ENCODE measurements at regions not wholly inside any gene's neighbourhood (a gene's known extent, or its start where the extent isn't known, plus 50 kb on each side); places are given as distances from the start of the nearest gene placed in this dataset.
A peak's percentile ranks its signal among the peaks of the same experiment; 100 is the strongest.
"Not testable (repeated sequence)": the region's sequence is repeated elsewhere in the genome, so short reads cannot be mapped to it uniquely, and the experiment has no call there.

- DNase-seq = not testable (repeated sequence)
These were observed 5507.7 kb upstream of the TPTE start for GRCh38 chr21:5013455-5014304.

GRCh38 chr21:5015187-5015586 lies 5506.2 kb upstream of the TPTE start:
- DNase-seq = not testable (repeated sequence)

- DNase-seq = not testable (repeated sequence)
These were observed 5502.3 kb upstream of the TPTE start for GRCh38 chr21:5019120-5019519.

- not testable (repeated sequence) for DNase-seq
These were observed 5499.6 kb upstream of the TPTE start for GRCh38 chr21:5021815-5022214.

GRCh38 chr21:5022254-5022653 lies 5499.1 kb upstream of the TPTE start:
- DNase-seq = not testable (repeated sequence)

GRCh38 chr21:5022748-5023147 lies 5498.6 kb upstream of the TPTE start:
- not testable (repeated sequence) for DNase-seq

- not testable (repeated sequence) for DNase-seq
These were observed 5486.2 kb upstream of the TPTE start for GRCh38 chr21:5035147-5035546.

- not testable (repeated sequence) for DNase-seq
These were observed 5485.8 kb upstream of the TPTE start for GRCh38 chr21:5035587-5035986.

- not testable (repeated sequence) for DNase-seq
These were observed 5483.6 kb upstream of the TPTE start for GRCh38 chr21:5037606-5038331.

GRCh38 chr21:5039926-5040325 lies 5481.5 kb upstream of the TPTE start:
- not testable (repeated sequence) for DNase-seq

- not testable (repeated sequence) for DNase-seq
These were observed 5478.8 kb upstream of the TPTE start for GRCh38 chr21:5042583-5042982.

GRCh38 chr21:5044812-5045211 lies 5476.6 kb upstream of the TPTE start:
- not testable (repeated sequence) for DNase-seq

GRCh38 chr21:5051303-5052018 lies 5469.9 kb upstream of the TPTE start:
- DNase-seq = not testable (repeated sequence)

- not testable (repeated sequence) for DNase-seq
These were observed 5466.2 kb upstream of the TPTE start for GRCh38 chr21:5055027-5055754.

GRCh38 chr21:5055996-5056962 lies 5465.1 kb upstream of the TPTE start:
- not testable (repeated sequence) for DNase-seq

- DNase-seq = not testable (repeated sequence)
These were observed 5464.3 kb upstream of the TPTE start for GRCh38 chr21:5057077-5057476.

- not testable (repeated sequence) for DNase-seq
These were observed 5460.9 kb upstream of the TPTE start for GRCh38 chr21:5060364-5061083.

GRCh38 chr21:5064581-5065142 lies 5456.7 kb upstream of the TPTE start:
- DNase-seq = not testable (repeated sequence)

- DNase-seq = peak; percentile 7
These were observed 5455.9 kb upstream of the TPTE start for GRCh38 chr21:5065240-5066211.
